Karpas-422 (cell line): ENCODE measurements at regions not wholly inside any gene's neighbourhood (a gene's known extent, or its start where the extent isn't known, plus 50 kb on each side); places are given as distances from the start of the nearest gene placed in this dataset.
"Not testable (repeated sequence)": the region's sequence is repeated elsewhere in the genome, so short reads cannot be mapped to it uniquely, and the experiment has no call there.

Experiments
- DNase-seq: peaks from one replicate; pipeline ENCODE4 v3.0.0-alpha.2; 2015
- H2AFZ ChIP-seq: fragments of 200-600 bp; sonication (generic); 2 replicates; pipeline ENCODE4 v1.6.1; 2014; ENCODE audit warnings: antibody characterized with exemption, low read length, mixed read lengths
- H3K27ac ChIP-seq: fragments of 200-600 bp; sonication (generic); 2 replicates; pipeline ENCODE4 v1.5.1; 2014; ENCODE audit warnings: mild to moderate bottlenecking, low read length, moderate library complexity
- H3K27me3 ChIP-seq: fragments of 200-600 bp; sonication (generic); 2 replicates; pipeline ENCODE4 v1.6.1; 2014; ENCODE audit warnings: low read length, mixed read lengths
- H3K36me3 ChIP-seq: fragments of 200-600 bp; sonication (generic); 2 replicates; pipeline ENCODE4 v1.6.1; 2014; ENCODE audit warnings: low read length, mixed read lengths; ENCODE audit not compliant: insufficient read depth
- H3K4me1 ChIP-seq: fragments of 200-600 bp; sonication (generic); 2 replicates; pipeline ENCODE4 v1.6.1; 2014; ENCODE audit warnings: mild to moderate bottlenecking, low read length, mixed read lengths
- H3K4me2 ChIP-seq: fragments of 200-600 bp; sonication (generic); 2 replicates; pipeline ENCODE4 v1.6.1; 2014; ENCODE audit warnings: low read length, low read depth, mild to moderate bottlenecking; ENCODE audit not compliant: poor library complexity, severe bottlenecking
- H3K4me3 ChIP-seq: fragments of 200-600 bp; sonication (generic); 2 replicates; pipeline ENCODE4 v1.5.1; 2014; ENCODE audit warnings: mild to moderate bottlenecking, antibody characterized with exemption, low read length, mixed read lengths
- H3K79me2 ChIP-seq: fragments of 200-600 bp; sonication (generic); 2 replicates; pipeline ENCODE4 v1.6.1; 2014; ENCODE audit warnings: mild to moderate bottlenecking, low read length, mixed read lengths
- H3K9ac ChIP-seq: fragments of 200-600 bp; sonication (generic); 2 replicates; pipeline ENCODE4 v1.6.0; 2014; ENCODE audit warnings: low read length
- H3K9me2 ChIP-seq: fragments of 200-600 bp; sonication (generic), shearing (Covaris generic); replicated peaks from 2 replicates; pipeline ENCODE4 v1.6.0; 2014; ENCODE audit warnings: mild to moderate bottlenecking, low read length, moderate library complexity; ENCODE audit not compliant: insufficient read depth
- H3K9me3 ChIP-seq: fragments of 300-700, 200-600 bp; sonication (generic); 2 replicates; pipeline ENCODE4 v1.6.1; 2014; ENCODE audit warnings: low read length, mixed read lengths
- H4K20me1 ChIP-seq: fragments of 200-600 bp; sonication (generic); 2 replicates; pipeline ENCODE4 v1.6.1; 2014; ENCODE audit warnings: mild to moderate bottlenecking, antibody characterized with exemption, low read length, low read depth; ENCODE audit not compliant: insufficient read depth

- not testable (repeated sequence) for H3K79me2 ChIP-seq, H3K9me2 ChIP-seq, H3K4me1 ChIP-seq, H2AFZ ChIP-seq, H4K20me1 ChIP-seq, H3K36me3 ChIP-seq, DNase-seq, H3K27ac ChIP-seq, H3K4me2 ChIP-seq, H3K27me3 ChIP-seq, H3K9me3 ChIP-seq, H3K9ac ChIP-seq, H3K4me3 ChIP-seq
Measured at GRCh38 chr2:91578678-91579077, 2887.2 kb downstream of the RPIA start.

GRCh38 chr2:91579555-91579954 lies 2888.1 kb downstream of the RPIA start:
- not testable (repeated sequence) for H3K27me3 ChIP-seq, H3K9me3 ChIP-seq, H3K79me2 ChIP-seq, H3K9ac ChIP-seq, H3K9me2 ChIP-seq, H3K27ac ChIP-seq, H3K4me1 ChIP-seq, H2AFZ ChIP-seq, H3K36me3 ChIP-seq, H3K4me2 ChIP-seq, DNase-seq, H4K20me1 ChIP-seq, H3K4me3 ChIP-seq

DNA sequence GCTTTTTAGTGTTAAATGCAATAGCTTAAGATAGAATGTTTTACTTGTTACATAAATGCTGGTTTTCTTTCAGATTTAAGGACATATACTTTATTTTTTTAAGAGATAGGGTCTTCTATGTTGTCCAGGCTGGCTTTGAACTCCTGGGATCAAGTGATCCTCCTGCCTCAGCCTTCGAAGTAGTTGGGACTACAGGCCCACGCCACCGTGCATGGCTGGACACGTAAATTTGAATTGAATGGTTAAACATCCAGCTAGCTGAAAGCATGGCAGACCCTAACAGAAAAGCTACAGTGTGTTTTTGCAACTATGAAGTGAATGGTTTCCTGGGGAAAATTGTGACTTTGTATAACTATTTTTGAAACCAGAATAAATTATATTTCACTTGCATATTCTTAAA lies 2888.6 kb downstream of the RPIA start:
- H3K27ac ChIP-seq, H3K9ac ChIP-seq, H3K9me3 ChIP-seq, DNase-seq, H4K20me1 ChIP-seq, H3K4me2 ChIP-seq, H3K36me3 ChIP-seq, H3K4me1 ChIP-seq, H2AFZ ChIP-seq, H3K9me2 ChIP-seq, H3K4me3 ChIP-seq, H3K79me2 ChIP-seq, H3K27me3 ChIP-seq: not testable (repeated sequence)

DNA sequence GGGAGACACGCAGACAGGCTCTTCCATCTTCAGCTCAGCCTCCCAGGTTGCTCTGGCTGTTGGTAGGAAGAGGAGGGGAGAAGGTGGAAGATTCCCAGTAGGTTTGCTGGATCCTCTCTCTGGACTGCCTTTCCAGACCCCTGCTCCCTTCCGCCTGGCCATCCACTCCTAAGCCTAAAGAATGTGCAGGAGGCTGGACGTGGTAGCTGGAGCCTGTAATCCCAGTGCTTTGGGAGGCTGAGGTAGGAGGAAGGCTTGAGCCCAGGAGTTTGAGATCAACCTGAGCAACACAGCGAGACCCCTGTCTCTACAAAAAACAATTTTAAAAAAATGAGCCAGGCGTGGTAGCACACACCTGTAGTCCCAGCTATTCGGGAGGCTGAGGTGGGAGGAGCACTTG lies 2895.6 kb downstream of the RPIA start:
- not testable (repeated sequence) for H3K4me3 ChIP-seq, H3K4me2 ChIP-seq, H3K4me1 ChIP-seq

GRCh38 chr2:91587908-91588535 lies 2896.5 kb downstream of the RPIA start:
- not testable (repeated sequence) for H3K9me2 ChIP-seq, H3K36me3 ChIP-seq, H4K20me1 ChIP-seq, H3K9ac ChIP-seq, H2AFZ ChIP-seq, DNase-seq, H3K27me3 ChIP-seq, H3K79me2 ChIP-seq, H3K4me2 ChIP-seq, H3K27ac ChIP-seq, H3K4me3 ChIP-seq, H3K4me1 ChIP-seq, H3K9me3 ChIP-seq

More for the DNA sequence above, 2895.6 kb downstream of the RPIA start:
- not testable (repeated sequence) for H3K9me2 ChIP-seq, DNase-seq, H3K79me2 ChIP-seq, H3K27me3 ChIP-seq, H3K36me3 ChIP-seq, H3K27ac ChIP-seq, H4K20me1 ChIP-seq, H3K9me3 ChIP-seq, H3K9ac ChIP-seq, H2AFZ ChIP-seq

GRCh38 chr2:91588782-91589223 lies 2897.3 kb downstream of the RPIA start:
- not testable (repeated sequence) for H3K27ac ChIP-seq, H3K9me2 ChIP-seq, H3K36me3 ChIP-seq, H2AFZ ChIP-seq, H3K9ac ChIP-seq, H3K79me2 ChIP-seq, H3K27me3 ChIP-seq, H3K9me3 ChIP-seq, H4K20me1 ChIP-seq, DNase-seq, H3K4me1 ChIP-seq, H3K4me2 ChIP-seq, H3K4me3 ChIP-seq

GRCh38 chr2:91589454-91590328 lies 2898.2 kb downstream of the RPIA start:
- not testable (repeated sequence) for H2AFZ ChIP-seq, H3K9me2 ChIP-seq, H3K9me3 ChIP-seq, H3K4me3 ChIP-seq, H3K27me3 ChIP-seq, H4K20me1 ChIP-seq, H3K4me2 ChIP-seq, H3K36me3 ChIP-seq, H3K4me1 ChIP-seq, H3K79me2 ChIP-seq, H3K9ac ChIP-seq, DNase-seq, H3K27ac ChIP-seq

DNA sequence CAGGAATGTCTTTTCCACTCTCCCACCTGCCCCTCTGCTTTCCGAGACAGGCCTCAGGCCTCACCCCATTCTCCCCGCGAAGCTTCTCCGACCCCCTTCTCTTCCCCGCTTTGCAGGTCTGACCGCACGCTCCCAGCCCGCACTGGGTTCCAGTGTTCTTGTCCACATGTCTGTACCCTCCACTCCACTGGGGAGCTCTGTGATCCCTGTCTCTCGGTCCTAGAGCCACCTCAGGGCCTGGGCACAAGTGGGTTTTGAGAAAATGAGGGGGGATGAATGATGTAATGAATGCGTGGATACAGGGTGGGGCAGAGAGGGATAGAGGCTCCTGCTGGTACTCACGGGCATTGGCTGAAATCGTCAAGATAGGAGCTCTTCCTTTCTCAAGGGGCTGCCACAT lies 2898.9 kb downstream of the RPIA start:
- H3K9me2 ChIP-seq, H3K9me3 ChIP-seq, H3K4me3 ChIP-seq, H3K9ac ChIP-seq, H3K36me3 ChIP-seq, DNase-seq, H4K20me1 ChIP-seq, H2AFZ ChIP-seq, H3K27ac ChIP-seq, H3K4me1 ChIP-seq, H3K27me3 ChIP-seq, H3K79me2 ChIP-seq, H3K4me2 ChIP-seq: not testable (repeated sequence)
